Esophagus muscularis mucosa (tissue), 4 donors: ENCODE measurements at regions not wholly inside any gene's neighbourhood (a gene's known extent, or its start where the extent isn't known, plus 50 kb on each side); places are given as distances from the start of the nearest gene placed in this dataset.
A peak's percentile ranks its signal among the peaks of the same experiment; 100 is the strongest.

ENCODE experiments used
- DNase-seq: peaks from one replicate; pipeline ENCODE4 v3.0.0-alpha.2; 2017; ENCODE audit errors: extremely low spot score
- H3K27ac ChIP-seq, 4 donors: fragments of 200-600 bp; sonication (generic); replicated peaks in 1 of 4; 1 replicate in 3 of 4; 2 replicates in 1 of 4; pipeline ENCODE4 v1.5.1; 2016 to 2019; ENCODE audit warnings: mild to moderate bottlenecking in 1 of 4
- H3K27me3 ChIP-seq, 4 donors: fragments of 200-600 bp; sonication (generic); one replicate each; pipeline versions ENCODE4 v1.5.1 to v1.6.0; 2016 to 2019
- H3K36me3 ChIP-seq, 4 donors: fragments of 200-600 bp; sonication (generic); one replicate each; pipeline ENCODE4 v1.5.1; 2016 to 2019
- H3K4me1 ChIP-seq, 4 donors: fragments of 200-600 bp; sonication (generic); one replicate each; pipeline ENCODE4 v1.5.1; 2016 to 2019
- H3K4me3 ChIP-seq, 4 donors: fragments of 200-600 bp; sonication (generic); 1 replicate in 2 of 4; 2 replicates in 2 of 4; pipeline ENCODE4 v1.5.1; 2016 to 2019; ENCODE audit warnings: mild to moderate bottlenecking in 4 of 4, moderate library complexity in 1 of 4
- H3K9me3 ChIP-seq, 4 donors: fragments of 200-600 bp; sonication (generic); 1 replicate in 3 of 4; 2 replicates in 1 of 4; pipeline ENCODE4 v1.5.1; 2016 to 2019
- EP300 ChIP-seq: sonication (generic); formaldehyde crosslinking; IDR thresholded peaks from one replicate; pipeline ENCODE4 v1.6.1; 2017; ENCODE audit warnings: antibody characterized with exemption
- POLR2A ChIP-seq: fragments of 450-650 bp; IDR thresholded peaks from one replicate; pipeline ENCODE4 v1.6.1; 2017; ENCODE audit warnings: antibody characterized with exemption, moderate library complexity, mild to moderate bottlenecking, low read depth
- POLR2AphosphoS5 ChIP-seq, 2 donors: sonication (generic); formaldehyde crosslinking; IDR thresholded peaks; one replicate each; pipeline ENCODE4 v1.6.1; 2017; ENCODE audit warnings: antibody characterized with exemption in 2 of 2
- WGBS: methylation state at CpG from one replicate; pipeline ENCODE4 v1.1.5; 2018; 5-methylcytosine and 5-hydroxymethylcytosine counted together
- intact Hi-C: fragments of 100-400 bp; cut with DNase I; formaldehyde crosslinking; loops from one replicate; pipeline ENCODE4 v1.15.1; 2023
- TF ChIP-seq, protein P1 (sequence below), 3 experiments: fragments of 200-600 bp in 2 of 3; fragments of 450-650 bp in 1 of 3; sonication (generic) in 2 of 3; IDR thresholded peaks; one replicate each; pipeline ENCODE4 v1.5.1; 2017 to 2019; ENCODE audit warnings: antibody characterized with exemption in 3 of 3, mild to moderate bottlenecking in 2 of 3, moderate library complexity in 1 of 3

DNA sequence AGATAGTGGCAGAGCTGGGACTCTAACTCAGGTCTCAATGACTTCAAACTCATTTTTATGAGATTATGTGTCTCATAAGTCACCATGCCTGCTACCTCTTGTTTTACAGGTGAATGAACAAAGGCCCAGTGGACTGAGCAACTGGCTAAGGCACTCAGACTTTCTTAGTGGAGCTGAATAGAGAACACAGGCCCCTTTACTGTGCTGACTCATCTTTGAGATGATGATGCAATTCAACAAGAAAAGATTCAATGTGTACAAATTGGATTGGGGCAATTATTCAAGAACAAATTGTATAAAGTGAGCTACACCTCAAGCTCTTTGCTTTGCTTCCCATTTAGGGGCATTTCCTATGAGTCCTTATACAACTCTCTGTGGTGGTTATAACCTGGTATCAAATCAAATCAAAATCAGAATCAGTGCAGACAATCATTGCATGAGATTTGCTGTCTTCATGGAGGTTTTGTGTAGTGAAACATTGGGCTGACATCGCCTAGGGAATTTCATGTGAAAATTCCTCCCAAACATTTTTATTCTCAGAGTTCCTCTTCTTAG, 84.3 kb upstream of the PPP2R2B start:
- intact Hi-C loops: no loop called here
- no peaks in the 10 kb centered on the region for H3K27me3 ChIP-seq
- no peak overlapping the region for H3K4me3 ChIP-seq
- no peak for DNase-seq
- 100% methylated on average over 1 of the region's 1 CpG for WGBS
- TF ChIP-seq POLR2A (no peak), POLR2AphosphoS5 (IDR thresholded peaks at IDR 0.05) (no peak), EP300 (no peak)
- TF ChIP-seq, protein P1, sequence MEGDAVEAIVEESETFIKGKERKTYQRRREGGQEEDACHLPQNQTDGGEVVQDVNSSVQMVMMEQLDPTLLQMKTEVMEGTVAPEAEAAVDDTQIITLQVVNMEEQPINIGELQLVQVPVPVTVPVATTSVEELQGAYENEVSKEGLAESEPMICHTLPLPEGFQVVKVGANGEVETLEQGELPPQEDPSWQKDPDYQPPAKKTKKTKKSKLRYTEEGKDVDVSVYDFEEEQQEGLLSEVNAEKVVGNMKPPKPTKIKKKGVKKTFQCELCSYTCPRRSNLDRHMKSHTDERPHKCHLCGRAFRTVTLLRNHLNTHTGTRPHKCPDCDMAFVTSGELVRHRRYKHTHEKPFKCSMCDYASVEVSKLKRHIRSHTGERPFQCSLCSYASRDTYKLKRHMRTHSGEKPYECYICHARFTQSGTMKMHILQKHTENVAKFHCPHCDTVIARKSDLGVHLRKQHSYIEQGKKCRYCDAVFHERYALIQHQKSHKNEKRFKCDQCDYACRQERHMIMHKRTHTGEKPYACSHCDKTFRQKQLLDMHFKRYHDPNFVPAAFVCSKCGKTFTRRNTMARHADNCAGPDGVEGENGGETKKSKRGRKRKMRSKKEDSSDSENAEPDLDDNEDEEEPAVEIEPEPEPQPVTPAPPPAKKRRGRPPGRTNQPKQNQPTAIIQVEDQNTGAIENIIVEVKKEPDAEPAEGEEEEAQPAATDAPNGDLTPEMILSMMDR (IDR thresholded peaks at IDR 0.05): no peak
- no peak overlapping the region for H3K27ac ChIP-seq
- H3K4me1 ChIP-seq: peaks cover 0 to 7% (median 2%) of the 10 kb centered on the region in 4 donors
- no peaks in the 10 kb centered on the region for H3K36me3 ChIP-seq
- no peaks in the 10 kb centered on the region for H3K9me3 ChIP-seq

DNA sequence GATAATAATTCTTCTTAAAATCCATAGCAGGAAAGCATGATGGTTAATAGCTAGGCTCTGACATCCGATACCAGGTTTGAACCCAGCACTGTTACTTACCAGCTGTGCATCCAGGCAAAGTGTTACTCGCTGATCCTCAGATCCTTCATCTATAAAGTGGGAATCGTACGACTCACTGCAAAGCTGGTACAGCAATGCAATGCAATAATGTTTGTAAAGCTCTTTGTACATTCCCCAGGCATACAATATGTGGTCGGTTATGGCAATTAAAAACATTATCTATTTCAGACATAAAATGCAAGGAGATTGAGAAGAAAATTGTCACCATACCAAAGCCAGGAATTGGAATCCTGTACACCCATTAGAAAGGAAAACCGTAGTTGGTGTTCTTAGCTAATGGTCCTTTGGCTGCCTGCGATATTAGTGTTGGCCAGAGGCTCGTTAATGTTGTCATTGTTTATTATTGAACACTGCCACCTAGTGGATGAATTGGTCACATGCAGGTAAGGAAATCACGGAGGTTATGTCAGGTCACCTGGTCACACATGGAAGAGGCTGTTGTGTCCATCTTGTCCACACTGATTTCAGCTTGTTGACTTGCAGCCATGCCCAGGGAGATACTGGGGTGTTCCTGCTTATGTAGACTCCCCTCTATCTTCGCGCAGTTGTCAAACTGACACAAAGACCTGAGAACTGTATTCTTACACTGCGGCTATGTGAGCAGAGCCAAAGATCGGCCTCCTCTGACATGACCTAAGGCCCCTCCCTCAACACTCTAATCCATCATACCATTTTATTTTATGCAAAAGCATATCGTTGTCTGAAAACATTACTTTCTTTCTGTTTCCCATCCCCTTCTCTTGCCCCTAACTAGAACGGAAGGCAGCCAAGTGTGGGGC, 87.5 kb upstream of the PPP2R2B start:
- no peaks in the 10 kb centered on the region for H3K27me3 ChIP-seq
- H3K36me3 ChIP-seq: no peaks in the 10 kb centered on the region
- intact Hi-C loops: loop anchor here (5.0 kb wide), 1 partner anchor 424 kb away; no protein-coding TSS in a partner anchor
- WGBS: 41% methylated on average over 15 of the region's 15 CpGs
- no peak for DNase-seq
- H3K27ac ChIP-seq: no peak overlapping the region
- no peak overlapping the region for H3K4me3 ChIP-seq
- H3K9me3 ChIP-seq: no peaks in the 10 kb centered on the region
- TF ChIP-seq EP300: no peak
- TF ChIP-seq, protein P1 (IDR thresholded peaks at IDR 0.05): peak; percentile 77 to 89 (median 88)
- peaks cover 0 to 7% (median 2%) of the 10 kb centered on the region in 4 donors for H3K4me1 ChIP-seq

DNA sequence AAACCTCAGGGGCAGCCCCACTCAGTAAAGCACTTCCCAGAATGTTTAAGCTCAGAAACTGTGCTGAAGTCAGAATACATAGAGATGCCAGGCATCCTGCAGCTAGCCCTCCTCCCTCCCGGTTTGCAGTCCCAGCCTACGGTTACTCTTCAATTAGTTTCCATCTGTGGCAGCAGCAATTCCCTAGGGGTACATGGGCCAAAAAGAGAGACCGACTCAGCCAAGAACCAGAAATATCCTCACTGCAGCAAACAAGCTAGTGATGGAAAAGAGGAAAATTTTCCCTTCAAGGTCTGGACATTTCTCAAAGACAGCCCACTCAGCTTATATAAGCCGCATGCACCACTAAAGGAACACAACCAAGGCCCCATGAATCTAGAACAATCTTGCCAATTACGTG, 89.1 kb upstream of the PPP2R2B start:
- intact Hi-C loops: loop anchor here (5.0 kb wide), 1 partner anchor 425 kb away; no protein-coding TSS in a partner anchor
- WGBS: 68% methylated on average over 5 of the region's 5 CpGs
- Histone ChIP-seq H3K36me3 (no peaks in the 10 kb centered on the region), H3K4me3 (no peak overlapping the region), H3K27ac (no peak overlapping the region), H3K9me3 (no peaks in the 10 kb centered on the region), H3K4me1 (peaks cover 0 to 7% (median 2%) of the 10 kb centered on the region in 4 donors), H3K27me3 (no peaks in the 10 kb centered on the region)
- no peak for TF ChIP-seq EP300
- no peak for TF ChIP-seq POLR2A
- TF ChIP-seq, protein P1 (IDR thresholded peaks at IDR 0.05): no peak
- TF ChIP-seq POLR2AphosphoS5 (IDR thresholded peaks at IDR 0.05): no peak
- DNase-seq: no peak

DNA sequence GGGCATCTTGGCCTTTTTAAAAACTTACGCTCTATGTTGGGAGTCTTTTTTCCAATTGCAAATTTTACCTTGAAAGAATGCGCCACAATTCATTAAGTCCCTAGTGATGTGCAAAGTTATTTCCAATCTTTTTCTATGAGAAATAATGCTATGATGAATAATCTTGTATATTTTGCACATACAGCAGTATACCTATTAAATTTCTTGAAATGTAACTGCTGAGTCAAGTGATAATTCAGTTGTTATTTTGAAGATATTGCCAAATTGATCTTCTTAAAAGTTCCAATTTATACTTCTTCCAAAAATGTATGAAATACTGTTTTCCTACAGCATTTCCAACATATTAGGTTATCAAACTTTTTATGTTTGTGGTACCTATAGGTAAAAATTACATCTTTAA, 92.8 kb upstream of the PPP2R2B start:
- intact Hi-C loops: no loop called here

More for the DNA sequence above, 92.8 kb upstream of the PPP2R2B start:
- no peaks in the 10 kb centered on the region for H3K9me3 ChIP-seq
- 97% methylated on average over 2 of the region's 2 CpGs for WGBS
- H3K4me3 ChIP-seq: no peak overlapping the region
- DNase-seq: no peak
- H3K27ac ChIP-seq: no peak overlapping the region
- no peaks in the 10 kb centered on the region for H3K27me3 ChIP-seq
- H3K4me1 ChIP-seq: peaks cover 0 to 3% (median 0%) of the 10 kb centered on the region in 4 donors
- H3K36me3 ChIP-seq: no peaks in the 10 kb centered on the region
- TF ChIP-seq POLR2AphosphoS5 (IDR thresholded peaks at IDR 0.05): no peak
- no peak for TF ChIP-seq POLR2A
- TF ChIP-seq, protein P1 (IDR thresholded peaks at IDR 0.05): no peak
- no peak for TF ChIP-seq EP300
